H9 (cell line): ENCODE measurements at regions not wholly inside any gene's neighbourhood (a gene's known extent, or its start where the extent isn't known, plus 50 kb on each side); places are given as distances from the start of the nearest gene placed in this dataset.

Source experiments
- DNase-seq: peaks from one replicate; pipeline ENCODE4 v3.0.0-alpha.2; 2017
- H2AFZ ChIP-seq: one replicate; pipeline ENCODE4 v1.6.1; 2013; ENCODE audit warnings: mild to moderate bottlenecking, low read length, control low read depth, moderate library complexity
- H2AK5ac ChIP-seq: 2 replicates; pipeline ENCODE4 v1.6.1; 2013; ENCODE audit warnings: low read length, control low read depth, mixed read lengths; ENCODE audit not compliant: insufficient read length
- H2BK120ac ChIP-seq: one replicate; pipeline ENCODE4 v1.6.1; 2013; ENCODE audit warnings: low read depth, mild to moderate bottlenecking, low read length, control low read depth, inconsistent platforms; ENCODE audit not compliant: poor library complexity, severe bottlenecking
- H2BK12ac ChIP-seq: 2 replicates; pipeline ENCODE4 v1.6.1; 2013; ENCODE audit warnings: low read length, control low read depth, mixed read lengths, low read depth; ENCODE audit not compliant: insufficient read length
- H2BK15ac ChIP-seq: 2 replicates; pipeline ENCODE4 v1.6.1; 2013; ENCODE audit warnings: low read depth, low read length, control low read depth
- H2BK20ac ChIP-seq: one replicate; pipeline ENCODE4 v1.6.1; 2013; ENCODE audit warnings: low read depth, mild to moderate bottlenecking, low read length, control low read depth, inconsistent platforms; ENCODE audit not compliant: poor library complexity, severe bottlenecking
- H2BK5ac ChIP-seq: 2 replicates; pipeline ENCODE4 v1.6.1; 2013; ENCODE audit warnings: low read length, control low read depth, mixed read lengths; ENCODE audit not compliant: insufficient read length
- H3K14ac ChIP-seq: 2 replicates; pipeline ENCODE4 v1.6.1; 2013; ENCODE audit warnings: low read length, control low read depth; ENCODE audit not compliant: insufficient read depth
- H3K18ac ChIP-seq: 2 replicates; pipeline ENCODE4 v1.6.1; 2013; ENCODE audit warnings: low read depth, mild to moderate bottlenecking, mixed read lengths, low read length, control low read depth; ENCODE audit not compliant: insufficient read length
- H3K23ac ChIP-seq: 2 replicates; pipeline ENCODE4 v1.6.1; 2013; ENCODE audit warnings: low read length, control low read depth, mixed read lengths, low read depth; ENCODE audit not compliant: insufficient read length
- H3K23me2 ChIP-seq: 2 replicates; pipeline ENCODE4 v1.6.1; 2013; ENCODE audit warnings: low read depth, mild to moderate bottlenecking, mixed read lengths, low read length, control low read depth; ENCODE audit not compliant: insufficient read length, poor library complexity, severe bottlenecking
- H3K27ac ChIP-seq: 2 replicates; pipeline ENCODE4 v1.5.1; 2013; ENCODE audit warnings: low read length, control low read depth, mixed read lengths, low read depth; ENCODE audit not compliant: insufficient read length
- H3K27me3 ChIP-seq: 2 replicates; pipeline ENCODE4 v1.6.1; 2013; ENCODE audit warnings: low read length, control low read depth, inconsistent platforms; ENCODE audit not compliant: insufficient read depth
- H3K4ac ChIP-seq: 2 replicates; pipeline ENCODE4 v1.6.1; 2013; ENCODE audit warnings: low read depth, mild to moderate bottlenecking, control low read depth, inconsistent platforms, low read length, moderate library complexity
- H3K4me1 ChIP-seq: 2 replicates; pipeline ENCODE4 v1.6.1; 2013; ENCODE audit warnings: low read length, control low read depth, inconsistent platforms; ENCODE audit not compliant: insufficient read depth
- H3K4me2 ChIP-seq: 2 replicates; pipeline ENCODE4 v1.6.1; 2013; ENCODE audit warnings: low read length, control low read depth, mixed read lengths; ENCODE audit not compliant: insufficient read length, insufficient read depth
- H3K56ac ChIP-seq: 2 replicates; pipeline ENCODE4 v1.6.1; 2013; ENCODE audit warnings: low read depth, mild to moderate bottlenecking, mixed read lengths, low read length, control low read depth; ENCODE audit not compliant: insufficient read length
- H3K79me1 ChIP-seq: 2 replicates; pipeline ENCODE4 v1.6.1; 2013; ENCODE audit warnings: low read depth, mild to moderate bottlenecking, moderate library complexity, low read length, control low read depth, inconsistent platforms; ENCODE audit not compliant: insufficient read depth, poor library complexity, severe bottlenecking
- H3K79me2 ChIP-seq: 2 replicates; pipeline ENCODE4 v1.6.1; 2013; ENCODE audit warnings: low read length, control low read depth, inconsistent platforms; ENCODE audit not compliant: insufficient read depth
- H3K9ac ChIP-seq: 2 replicates; pipeline ENCODE4 v1.6.1; 2013; ENCODE audit warnings: low read length, control low read depth, mixed read lengths; ENCODE audit not compliant: insufficient read length; ENCODE audit errors: extremely low read depth
- H3K9me3 ChIP-seq: one replicate; pipeline ENCODE4 v1.6.1; 2013; ENCODE audit warnings: low read depth, low read length, inconsistent platforms; ENCODE audit not compliant: control insufficient read depth
- H3T11ph ChIP-seq: one replicate; pipeline ENCODE4 v1.6.1; 2013; ENCODE audit warnings: mild to moderate bottlenecking, low read length, control low read depth, inconsistent platforms
- H4K20me1 ChIP-seq: one replicate; pipeline ENCODE4 v1.6.1; 2013; ENCODE audit not compliant: control insufficient read depth, insufficient read length, insufficient read depth
- H4K5ac ChIP-seq: 2 replicates; pipeline ENCODE4 v1.6.1; 2013; ENCODE audit warnings: low read depth, mild to moderate bottlenecking, mixed read lengths, low read length, control low read depth; ENCODE audit not compliant: insufficient read length
- H4K8ac ChIP-seq: replicated peaks from 2 replicates; pipeline ENCODE4 v1.6.1; 2013; ENCODE audit warnings: low read length, control low read depth, mixed read lengths, low read depth; ENCODE audit not compliant: insufficient read length
- H4K91ac ChIP-seq: 2 replicates; pipeline ENCODE4 v1.6.1; 2013; ENCODE audit warnings: low read depth, mild to moderate bottlenecking, moderate library complexity, mixed read lengths, low read length, control low read depth; ENCODE audit not compliant: insufficient read length
- H3K27ac Mint-ChIP-seq, 3 experiments: 2 replicates in 2 of 3; 3 replicates in 1 of 3; pipeline ENCODE4 v1.8.0; 2020 to 2021; ENCODE audit warnings: mixed read lengths in 3 of 3, mild to moderate bottlenecking in 1 of 3, moderate library complexity in 1 of 3
- H3K27me3 Mint-ChIP-seq: 2 replicates; pipeline ENCODE4 v1.8.0; 2021; ENCODE audit warnings: low read depth, mild to moderate bottlenecking, moderate library complexity, mixed read lengths
- H3K36me3 Mint-ChIP-seq, 3 experiments: 2 replicates in 2 of 3; 3 replicates in 1 of 3; pipeline ENCODE4 v1.8.0; 2020 to 2021; ENCODE audit warnings: low read depth in 3 of 3, mixed read lengths in 3 of 3; ENCODE audit not compliant: insufficient read depth in 1 of 3
- H3K4me1 Mint-ChIP-seq, 2 experiments: 2 replicates each; pipeline ENCODE4 v1.8.0; 2020; ENCODE audit warnings: mixed read lengths in 2 of 2
- H3K4me3 Mint-ChIP-seq, 2 experiments: 2 replicates in 1 of 2; 3 replicates in 1 of 2; pipeline ENCODE4 v1.8.0; 2020 to 2021; ENCODE audit warnings: mild to moderate bottlenecking in 2 of 2, mixed read lengths in 2 of 2, moderate library complexity in 1 of 2
- H3K9me3 Mint-ChIP-seq, 2 experiments: 2 replicates in 1 of 2; 3 replicates in 1 of 2; pipeline ENCODE4 v1.8.0; 2020; ENCODE audit warnings: mild to moderate bottlenecking in 2 of 2, mixed read lengths in 2 of 2, moderate library complexity in 1 of 2
- WGBS: extraction: QIAGEN DNeasy Blood & Tissue Kit; methylation state at CpG from one replicate; pipeline ENCODE4 v1.1.7; 2013; ENCODE audit warnings: missing lambda C conversion rate, low lambda C conversion rate, mixed read lengths; ENCODE audit not compliant: insufficient read length; ENCODE audit errors: extremely low coverage; 5-methylcytosine and 5-hydroxymethylcytosine counted together
- TF ChIP-seq, protein P1 (sequence below): fragments of 200-600 bp; sonication (generic); conservative IDR thresholded peaks from 3 replicates; pipeline ENCODE4 v1.8.0; 2021; ENCODE audit warnings: antibody characterized with exemption, mild to moderate bottlenecking

DNA sequence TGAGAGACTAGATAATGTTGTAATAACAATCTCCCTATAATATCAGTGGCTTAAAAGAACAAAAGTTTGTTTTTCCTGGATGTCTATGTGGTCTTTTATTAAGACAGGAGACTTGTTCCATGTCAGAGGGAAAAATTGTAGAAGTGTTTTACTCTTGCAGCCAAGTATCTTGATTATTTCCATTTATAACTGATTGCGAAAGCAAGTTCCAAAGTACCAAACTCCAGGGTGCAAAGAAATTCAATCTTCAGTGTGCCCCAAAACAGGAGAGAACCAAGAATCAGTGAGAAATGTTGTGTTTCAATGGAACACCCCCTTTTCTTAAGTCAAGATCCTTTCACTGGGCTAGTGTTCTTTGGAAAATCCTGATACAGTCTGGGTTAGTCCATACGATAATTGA, 624.4 kb upstream of the BCHE start:
- H2AK5ac ChIP-seq: no peak overlapping the region
- WGBS: no CpG with 5 or more reads among the region's 2 CpGs
- H3K27ac ChIP-seq: no peak overlapping the region
- H4K91ac ChIP-seq: no peak overlapping the region
- DNase-seq: no peak
- no peaks in the 10 kb centered on the region for H3K9me3 ChIP-seq
- H2BK12ac ChIP-seq: no peak overlapping the region
- no peak overlapping the region for H3K14ac ChIP-seq
- H4K5ac ChIP-seq: no peak overlapping the region
- H3K4ac ChIP-seq: no peak overlapping the region
- Mint-ChIP-seq H3K27ac (no peak overlapping the region), H3K9me3 (no peaks in the 10 kb centered on the region), H3K4me1 (no peaks in the 10 kb centered on the region), H3K27me3 (no peaks in the 10 kb centered on the region), H3K36me3 (no peaks in the 10 kb centered on the region), H3K4me3 (no peak overlapping the region)
- H3K4me1 ChIP-seq: no peaks in the 10 kb centered on the region
- no peaks in the 10 kb centered on the region for H3K79me1 ChIP-seq
- no peak overlapping the region for H3T11ph ChIP-seq
- no peak overlapping the region for H2BK15ac ChIP-seq
- no peak overlapping the region for H3K18ac ChIP-seq
- no peaks in the 10 kb centered on the region for H4K20me1 ChIP-seq
- no peak overlapping the region for H2BK20ac ChIP-seq
- H2BK120ac ChIP-seq: no peak overlapping the region
- H3K27me3 ChIP-seq: no peaks in the 10 kb centered on the region
- no peaks in the 10 kb centered on the region for H3K23me2 ChIP-seq
- H4K8ac ChIP-seq: no peak overlapping the region
- H3K9ac ChIP-seq: no peak overlapping the region
- no peaks in the 10 kb centered on the region for H3K79me2 ChIP-seq
- no peak overlapping the region for H2BK5ac ChIP-seq
- no peak overlapping the region for H3K23ac ChIP-seq
- no peak overlapping the region for H2AFZ ChIP-seq
- no peak overlapping the region for H3K56ac ChIP-seq
- no peak overlapping the region for H3K4me2 ChIP-seq
- TF ChIP-seq, protein P1, sequence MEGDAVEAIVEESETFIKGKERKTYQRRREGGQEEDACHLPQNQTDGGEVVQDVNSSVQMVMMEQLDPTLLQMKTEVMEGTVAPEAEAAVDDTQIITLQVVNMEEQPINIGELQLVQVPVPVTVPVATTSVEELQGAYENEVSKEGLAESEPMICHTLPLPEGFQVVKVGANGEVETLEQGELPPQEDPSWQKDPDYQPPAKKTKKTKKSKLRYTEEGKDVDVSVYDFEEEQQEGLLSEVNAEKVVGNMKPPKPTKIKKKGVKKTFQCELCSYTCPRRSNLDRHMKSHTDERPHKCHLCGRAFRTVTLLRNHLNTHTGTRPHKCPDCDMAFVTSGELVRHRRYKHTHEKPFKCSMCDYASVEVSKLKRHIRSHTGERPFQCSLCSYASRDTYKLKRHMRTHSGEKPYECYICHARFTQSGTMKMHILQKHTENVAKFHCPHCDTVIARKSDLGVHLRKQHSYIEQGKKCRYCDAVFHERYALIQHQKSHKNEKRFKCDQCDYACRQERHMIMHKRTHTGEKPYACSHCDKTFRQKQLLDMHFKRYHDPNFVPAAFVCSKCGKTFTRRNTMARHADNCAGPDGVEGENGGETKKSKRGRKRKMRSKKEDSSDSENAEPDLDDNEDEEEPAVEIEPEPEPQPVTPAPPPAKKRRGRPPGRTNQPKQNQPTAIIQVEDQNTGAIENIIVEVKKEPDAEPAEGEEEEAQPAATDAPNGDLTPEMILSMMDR: no peak
